Mucosa of rectum (tissue), 2 donors: ENCODE measurements at regions not wholly inside any gene's neighbourhood (a gene's known extent, or its start where the extent isn't known, plus 50 kb on each side); places are given as distances from the start of the nearest gene placed in this dataset.

Experiments
- H3K27ac ChIP-seq, 2 donors: one replicate each; pipeline ENCODE4 v1.7.0; 2013; ENCODE audit warnings: inconsistent platforms in 2 of 2, low read depth in 2 of 2, low read length in 2 of 2
- H3K27me3 ChIP-seq, 2 donors: one replicate each; pipeline ENCODE4 v1.7.0; 2013; ENCODE audit warnings: low read length in 2 of 2; ENCODE audit not compliant: control insufficient read depth in 2 of 2, insufficient read depth in 2 of 2
- H3K36me3 ChIP-seq, 2 donors: one replicate each; pipeline ENCODE4 v1.7.0; 2013; ENCODE audit warnings: low read length in 2 of 2; ENCODE audit not compliant: control insufficient read depth in 2 of 2, insufficient read depth in 2 of 2
- H3K4me1 ChIP-seq, 2 donors: one replicate each; pipeline ENCODE4 v1.7.0; 2013; ENCODE audit warnings: low read length in 2 of 2, mild to moderate bottlenecking in 1 of 2; ENCODE audit not compliant: control insufficient read depth in 2 of 2, insufficient read depth in 2 of 2
- H3K4me3 ChIP-seq, 2 donors: one replicate each; pipeline ENCODE4 v1.7.0; 2013; ENCODE audit warnings: low read length in 2 of 2
- H3K9ac ChIP-seq, 2 donors: one replicate each; pipeline ENCODE4 v1.7.0; 2013; ENCODE audit warnings: low read length in 2 of 2, low read depth in 1 of 2, mild to moderate bottlenecking in 1 of 2
- H3K9me3 ChIP-seq, 2 donors: one replicate each; pipeline ENCODE4 v1.7.0; 2013; ENCODE audit warnings: low read length in 2 of 2; ENCODE audit not compliant: control insufficient read depth in 2 of 2
- donor health status: healthy.
- donor health status: Normal muscosa, but diverticular disease.

GRCh38 chr1:50261951-50262350 is 153.2 kb downstream of the ELAVL4 start:
- no peaks in the 10 kb centered on the region for H3K36me3 ChIP-seq
- peaks cover 0 to 2% of the 10 kb centered on the region in 2 donors for H3K27me3 ChIP-seq
- H3K9me3 ChIP-seq = no peaks in the 10 kb centered on the region
- no peaks in the 10 kb centered on the region for H3K4me1 ChIP-seq
- no peak overlapping the region for H3K9ac ChIP-seq
- H3K4me3 ChIP-seq = no peak overlapping the region
- no peak overlapping the region for H3K27ac ChIP-seq

DNA sequence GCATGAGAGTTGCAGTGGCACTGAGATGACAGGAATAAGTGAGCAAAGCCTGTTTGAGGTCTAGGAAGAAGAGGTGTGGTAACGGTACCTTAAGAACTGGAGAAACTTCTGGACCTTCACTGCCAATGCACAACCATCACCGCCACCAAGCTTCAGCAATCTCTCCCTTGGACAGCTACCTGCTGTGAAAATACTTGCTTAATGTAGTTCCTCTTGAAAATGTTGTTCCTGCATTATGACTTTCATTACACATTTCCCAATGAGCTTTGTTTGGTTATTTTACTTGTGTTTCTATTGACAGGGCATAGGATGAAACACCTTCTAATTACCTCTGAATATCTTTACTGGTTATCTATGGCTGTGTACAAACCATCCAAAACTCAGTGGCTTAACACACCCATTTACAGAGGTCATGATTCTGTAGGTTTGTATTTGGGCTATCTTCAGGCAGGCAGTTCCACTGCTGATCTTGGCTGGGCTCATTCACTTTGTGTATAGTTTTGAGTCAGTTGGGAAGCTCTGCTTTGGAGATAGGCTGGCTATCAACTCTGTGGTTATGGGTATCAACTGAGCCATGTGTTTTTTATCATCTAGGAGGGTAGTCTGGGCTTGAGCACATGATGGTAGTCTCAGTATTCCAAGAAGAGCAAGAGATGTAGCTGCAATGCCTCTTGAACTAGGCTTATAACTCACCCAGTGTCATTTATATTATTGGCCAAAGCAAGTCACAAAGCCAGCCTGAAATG is 149.4 kb downstream of the ELAVL4 start:
- no peak overlapping the region for H3K9ac ChIP-seq
- no peaks in the 10 kb centered on the region for H3K9me3 ChIP-seq
- H3K4me1 ChIP-seq = no peaks in the 10 kb centered on the region
- no peak overlapping the region for H3K27ac ChIP-seq
- no peak overlapping the region for H3K4me3 ChIP-seq
- no peaks in the 10 kb centered on the region for H3K36me3 ChIP-seq
- peaks cover 0 to 2% of the 10 kb centered on the region in 2 donors for H3K27me3 ChIP-seq

DNA sequence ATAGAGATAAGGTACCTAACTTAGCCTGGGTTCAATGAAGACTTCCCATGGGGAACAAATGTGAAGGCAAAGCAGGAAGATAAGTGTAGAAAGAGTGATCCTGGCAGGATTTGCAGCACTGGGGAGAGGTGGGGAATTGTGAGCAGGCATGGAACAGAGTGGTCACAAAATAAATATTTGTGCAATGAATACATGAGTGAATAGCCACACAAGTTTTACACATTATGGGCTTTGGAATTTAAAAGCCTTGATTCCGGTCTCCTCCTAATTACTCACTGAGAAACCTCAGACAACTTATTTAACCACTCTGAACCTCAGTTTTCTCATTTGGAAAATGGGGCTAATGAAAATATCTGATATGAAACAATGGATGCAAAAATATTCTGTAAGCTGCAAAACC is 148.3 kb downstream of the ELAVL4 start:
- H3K9ac ChIP-seq = no peak overlapping the region
- H3K36me3 ChIP-seq = no peaks in the 10 kb centered on the region
- H3K4me3 ChIP-seq = no peak overlapping the region
- no peaks in the 10 kb centered on the region for H3K9me3 ChIP-seq
- no peaks in the 10 kb centered on the region for H3K4me1 ChIP-seq
- H3K27ac ChIP-seq = no peak overlapping the region
- H3K27me3 ChIP-seq = peaks cover 0 to 2% of the 10 kb centered on the region in 2 donors
